Body of pancreas (tissue), 4 donors: ENCODE measurements at regions not wholly inside any gene's neighbourhood (a gene's known extent, or its start where the extent isn't known, plus 50 kb on each side); places are given as distances from the start of the nearest gene placed in this dataset.

Source experiments
- POLR2A ChIP-seq, 3 donors: fragments of 450-650 bp; IDR thresholded peaks; one replicate each; pipeline ENCODE4 v1.6.1; 2016; ENCODE audit warnings: antibody characterized with exemption in 3 of 3, mild to moderate bottlenecking in 2 of 3
- TF ChIP-seq, protein P1 (sequence below), 7 experiments: fragments of 450-650 bp in 4 of 7; fragments of 200-600 bp in 3 of 7; sonication (generic) in 3 of 7; IDR thresholded peaks; one replicate each; pipeline ENCODE4 v1.5.1; 2016 to 2019; ENCODE audit warnings: antibody characterized with exemption in 7 of 7

- TF ChIP-seq, protein P1, sequence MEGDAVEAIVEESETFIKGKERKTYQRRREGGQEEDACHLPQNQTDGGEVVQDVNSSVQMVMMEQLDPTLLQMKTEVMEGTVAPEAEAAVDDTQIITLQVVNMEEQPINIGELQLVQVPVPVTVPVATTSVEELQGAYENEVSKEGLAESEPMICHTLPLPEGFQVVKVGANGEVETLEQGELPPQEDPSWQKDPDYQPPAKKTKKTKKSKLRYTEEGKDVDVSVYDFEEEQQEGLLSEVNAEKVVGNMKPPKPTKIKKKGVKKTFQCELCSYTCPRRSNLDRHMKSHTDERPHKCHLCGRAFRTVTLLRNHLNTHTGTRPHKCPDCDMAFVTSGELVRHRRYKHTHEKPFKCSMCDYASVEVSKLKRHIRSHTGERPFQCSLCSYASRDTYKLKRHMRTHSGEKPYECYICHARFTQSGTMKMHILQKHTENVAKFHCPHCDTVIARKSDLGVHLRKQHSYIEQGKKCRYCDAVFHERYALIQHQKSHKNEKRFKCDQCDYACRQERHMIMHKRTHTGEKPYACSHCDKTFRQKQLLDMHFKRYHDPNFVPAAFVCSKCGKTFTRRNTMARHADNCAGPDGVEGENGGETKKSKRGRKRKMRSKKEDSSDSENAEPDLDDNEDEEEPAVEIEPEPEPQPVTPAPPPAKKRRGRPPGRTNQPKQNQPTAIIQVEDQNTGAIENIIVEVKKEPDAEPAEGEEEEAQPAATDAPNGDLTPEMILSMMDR (IDR thresholded peaks at IDR 0.05), result no peak
- TF ChIP-seq POLR2A (IDR thresholded peaks at IDR 0.05), result no peak
Measured at GRCh38 chr4:152175586-152175985, 360.3 kb downstream of the FBXW7 start.
